Neutrophil (primary cell): ENCODE measurements at regions not wholly inside any gene's neighbourhood (a gene's known extent, or its start where the extent isn't known, plus 50 kb on each side); places are given as distances from the start of the nearest gene placed in this dataset.

Experiments
- H3K27ac ChIP-seq: fragments of 200-600 bp; sonication (generic); 2 replicates; pipeline ENCODE4 v1.5.1; 2016; ENCODE audit warnings: mild to moderate bottlenecking, moderate library complexity
- H3K27me3 ChIP-seq: fragments of 200-600 bp; sonication (generic); 2 replicates; pipeline ENCODE4 v1.6.0; 2016; ENCODE audit warnings: mild to moderate bottlenecking
- H3K36me3 ChIP-seq: fragments of 200-600 bp; sonication (generic); 2 replicates; pipeline ENCODE4 v1.5.1; 2017
- H3K4me1 ChIP-seq, 2 experiments: fragments of 200-600 bp in 1 of 2; sonication (generic) in 1 of 2; 1 replicate in 1 of 2; 2 replicates in 1 of 2; pipeline versions ENCODE4 v1.5.1 to v1.6.1; 2013 to 2016; ENCODE audit warnings: low read depth in 1 of 2, low read length in 1 of 2, mild to moderate bottlenecking in 1 of 2, moderate library complexity in 1 of 2; ENCODE audit not compliant: control insufficient read depth in 1 of 2, insufficient read depth in 1 of 2
- H3K4me3 ChIP-seq, 2 experiments: fragments of 200-600 bp in 1 of 2; sonication (generic) in 1 of 2; 1 replicate in 1 of 2; 2 replicates in 1 of 2; pipeline ENCODE4 v1.5.1; 2013 to 2016; ENCODE audit warnings: low read depth in 1 of 2, low read length in 1 of 2, mild to moderate bottlenecking in 1 of 2, moderate library complexity in 1 of 2
- H3K9me3 ChIP-seq: fragments of 200-600 bp; sonication (generic); 2 replicates; pipeline ENCODE4 v1.5.1; 2016
- CTCF ChIP-seq: fragments of 200-600 bp; sonication (generic); IDR thresholded peaks from 2 replicates; pipeline ENCODE4 v1.5.1; 2016; ENCODE audit warnings: antibody characterized with exemption

GRCh38 chr7:33661430-33662160 lies 243.7 kb upstream of the BMPER start:
- Histone ChIP-seq H3K4me1 (peaks cover 0 to 10% of the 10 kb centered on the region in 2 experiments), H3K4me3 (no peak overlapping the region), H3K27ac (no peak overlapping the region), H3K36me3 (no peaks in the 10 kb centered on the region), H3K27me3 (no peaks in the 10 kb centered on the region), H3K9me3 (no peaks in the 10 kb centered on the region)
- no peak for TF ChIP-seq CTCF

GRCh38 chr7:33666531-33666930 lies 238.8 kb upstream of the BMPER start:
- Histone ChIP-seq H3K27ac (no peak overlapping the region), H3K36me3 (no peaks in the 10 kb centered on the region), H3K9me3 (no peaks in the 10 kb centered on the region), H3K4me3 (no peak overlapping the region), H3K27me3 (no peaks in the 10 kb centered on the region), H3K4me1 (peaks cover 0 to 10% of the 10 kb centered on the region in 2 experiments)
- TF ChIP-seq CTCF: no peak

GRCh38 chr7:33667196-33667595 lies 238.1 kb upstream of the BMPER start:
- H3K27me3 ChIP-seq: no peaks in the 10 kb centered on the region
- no peaks in the 10 kb centered on the region for H3K9me3 ChIP-seq
- peaks cover 0 to 8% of the 10 kb centered on the region in 2 experiments for H3K4me1 ChIP-seq
- H3K27ac ChIP-seq: no peak overlapping the region
- H3K4me3 ChIP-seq: no peak overlapping the region
- no peaks in the 10 kb centered on the region for H3K36me3 ChIP-seq
- TF ChIP-seq CTCF: no peak

GRCh38 chr7:33669251-33669670 lies 236.1 kb upstream of the BMPER start:
- Histone ChIP-seq H3K36me3 (no peaks in the 10 kb centered on the region), H3K4me3 (no peak overlapping the region), H3K4me1 (no peaks in the 10 kb centered on the region), H3K27me3 (no peaks in the 10 kb centered on the region), H3K27ac (no peak overlapping the region), H3K9me3 (no peaks in the 10 kb centered on the region)
- TF ChIP-seq CTCF: no peak

- Histone ChIP-seq H3K36me3 (no peaks in the 10 kb centered on the region), H3K27me3 (no peaks in the 10 kb centered on the region), H3K4me1 (no peaks in the 10 kb centered on the region), H3K4me3 (no peak overlapping the region), H3K27ac (no peak overlapping the region), H3K9me3 (no peaks in the 10 kb centered on the region)
- no peak for TF ChIP-seq CTCF
Observed at GRCh38 chr7:33671531-33672262, 233.6 kb upstream of the BMPER start.
